Thymus (tissue), 11 donors: ENCODE measurements at regions not wholly inside any gene's neighbourhood (a gene's known extent, or its start where the extent isn't known, plus 50 kb on each side); places are given as distances from the start of the nearest gene placed in this dataset.

Source experiments
- DNase-seq, 9 donors: peaks; one replicate each; pipeline ENCODE4 v3.0.0-alpha.2; 2013; ENCODE audit warnings: low spot score in 9 of 9, low read depth in 6 of 9, missing footprints in 1 of 9
- H3K27ac ChIP-seq, 2 donors: one replicate each; pipeline ENCODE4 v1.5.1; 2013; ENCODE audit warnings: control low read depth in 1 of 2, low read depth in 1 of 2, low read length in 1 of 2, mild to moderate bottlenecking in 1 of 2, moderate library complexity in 1 of 2
- H3K27me3 ChIP-seq, 2 donors: one replicate each; pipeline ENCODE4 v1.5.1; 2013; ENCODE audit warnings: low read length in 1 of 2; ENCODE audit not compliant: control insufficient read depth in 2 of 2, insufficient read depth in 1 of 2
- H3K36me3 ChIP-seq, 2 donors: one replicate each; pipeline ENCODE4 v1.5.1; 2013; ENCODE audit warnings: low read length in 1 of 2, mild to moderate bottlenecking in 1 of 2, moderate library complexity in 1 of 2; ENCODE audit not compliant: control insufficient read depth in 2 of 2, insufficient read depth in 2 of 2
- H3K4me1 ChIP-seq, 2 donors: one replicate each; pipeline ENCODE4 v1.5.1; 2013; ENCODE audit warnings: low read length in 2 of 2; ENCODE audit not compliant: control insufficient read depth in 2 of 2, insufficient read depth in 2 of 2
- H3K4me3 ChIP-seq, 2 donors: one replicate each; pipeline ENCODE4 v1.5.1; 2013; ENCODE audit warnings: low read length in 2 of 2, control low read depth in 1 of 2, mild to moderate bottlenecking in 1 of 2
- H3K9me3 ChIP-seq, 2 donors: one replicate each; pipeline ENCODE4 v1.5.1; 2013; ENCODE audit warnings: low read length in 1 of 2, mild to moderate bottlenecking in 1 of 2; ENCODE audit not compliant: control insufficient read depth in 2 of 2, insufficient read depth in 1 of 2
- WGBS: extraction: QIAGEN DNeasy Blood & Tissue Kit; methylation state at CpG from one replicate; pipeline ENCODE4 v1.1.7; 2013; 5-methylcytosine and 5-hydroxymethylcytosine counted together
- donor health status: healthy.

DNA sequence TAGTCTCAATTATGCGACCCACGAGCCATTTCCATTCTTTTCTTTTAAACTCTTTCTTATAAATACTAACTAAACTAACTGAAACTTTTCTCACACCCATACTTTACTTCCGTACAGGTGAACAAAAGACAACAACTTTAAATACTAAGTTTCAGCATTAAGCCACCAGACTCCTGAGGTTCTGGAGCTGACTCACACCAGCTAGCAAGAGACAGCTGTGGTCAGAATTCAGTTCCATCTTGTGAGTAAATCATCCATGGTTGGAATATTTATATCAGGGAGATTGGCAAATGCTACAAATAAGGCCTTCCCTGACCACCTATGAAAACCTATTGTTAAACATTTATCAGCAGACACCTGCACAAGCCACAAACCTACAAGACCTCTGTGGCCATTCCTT lies 897.0 kb downstream of the EFNB2 start:
- no peaks in the 10 kb centered on the region for H3K36me3 ChIP-seq
- no peak overlapping the region for H3K4me3 ChIP-seq
- H3K4me1 ChIP-seq, result no peaks in the 10 kb centered on the region
- H3K9me3 ChIP-seq, result no peaks in the 10 kb centered on the region
- 96% methylated on average over 3 of the region's 3 CpGs for WGBS
- DNase-seq, result no peak
- H3K27me3 ChIP-seq, result no peaks in the 10 kb centered on the region
- no peak overlapping the region for H3K27ac ChIP-seq

DNA sequence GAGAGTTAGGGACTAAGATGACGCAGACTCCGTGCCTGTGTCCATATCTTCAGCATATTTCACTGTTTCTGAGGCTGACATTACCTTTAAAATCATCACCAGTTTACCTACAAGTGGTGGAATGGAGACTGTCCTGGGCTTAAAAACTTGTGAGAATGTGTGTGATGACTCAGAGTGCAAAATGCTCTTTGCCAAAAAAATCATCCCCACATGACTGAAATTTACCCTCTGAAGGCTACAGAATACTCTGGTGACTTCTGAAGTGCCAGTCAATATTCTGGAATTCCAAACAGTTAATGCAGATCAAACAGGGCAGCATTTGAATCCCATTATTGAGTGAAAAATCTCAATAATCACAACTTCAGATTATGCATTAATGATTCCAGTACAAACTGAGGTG lies 901.4 kb downstream of the EFNB2 start:
- Histone ChIP-seq H3K4me3 (no peak overlapping the region), H3K9me3 (no peaks in the 10 kb centered on the region), H3K27me3 (no peaks in the 10 kb centered on the region), H3K4me1 (no peaks in the 10 kb centered on the region), H3K27ac (no peak overlapping the region), H3K36me3 (no peaks in the 10 kb centered on the region)
- 98% methylated on average over 2 of the region's 2 CpGs for WGBS
- DNase-seq, result no peak

DNA sequence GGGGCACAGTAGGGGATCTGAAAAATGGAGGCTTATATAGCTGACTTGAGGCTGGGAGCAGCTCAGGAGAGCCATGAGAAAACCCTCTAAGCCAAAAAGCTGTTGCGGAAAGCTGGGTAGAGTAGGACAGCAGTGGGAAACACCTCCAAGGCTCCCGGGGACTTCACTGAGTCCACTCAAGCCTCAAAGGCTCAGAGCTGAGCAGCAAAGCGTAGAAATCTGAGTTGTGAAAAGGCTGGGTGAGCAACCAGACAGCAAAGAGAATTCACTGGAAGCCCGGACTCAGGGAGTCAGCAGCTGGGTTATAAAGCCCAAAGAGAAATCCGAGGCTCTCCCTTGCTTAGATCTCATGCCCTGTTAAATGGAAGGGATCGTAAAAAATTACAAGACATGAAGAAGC lies 905.0 kb downstream of the EFNB2 start:
- WGBS, result 93% methylated on average over 6 of the region's 6 CpGs
- no peak for DNase-seq
- H3K4me1 ChIP-seq, result no peaks in the 10 kb centered on the region
- no peak overlapping the region for H3K27ac ChIP-seq
- H3K36me3 ChIP-seq, result no peaks in the 10 kb centered on the region
- no peaks in the 10 kb centered on the region for H3K9me3 ChIP-seq
- H3K4me3 ChIP-seq, result no peak overlapping the region
- H3K27me3 ChIP-seq, result no peaks in the 10 kb centered on the region

DNA sequence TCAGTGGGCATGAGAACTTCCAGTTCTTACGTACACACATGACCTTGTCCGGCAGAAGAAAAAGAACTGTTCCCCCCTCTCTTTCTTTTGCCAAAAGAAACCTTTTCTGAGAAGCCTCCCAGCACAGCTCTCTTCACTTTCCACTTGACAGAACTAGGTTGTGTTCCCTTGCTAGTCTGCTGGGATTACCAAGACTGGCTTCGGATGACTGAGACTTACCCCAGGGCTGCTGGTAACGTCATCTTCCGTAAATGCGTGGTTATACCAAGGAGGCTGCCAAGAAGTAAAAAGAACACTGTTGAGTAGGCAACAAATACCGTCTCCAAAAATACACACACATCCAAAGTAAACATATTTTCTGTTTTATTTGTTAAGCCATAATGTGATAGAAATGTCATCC lies 908.2 kb downstream of the EFNB2 start:
- Histone ChIP-seq H3K27me3 (no peaks in the 10 kb centered on the region), H3K9me3 (no peaks in the 10 kb centered on the region), H3K4me3 (no peak overlapping the region), H3K36me3 (no peaks in the 10 kb centered on the region), H3K27ac (no peak overlapping the region), H3K4me1 (no peaks in the 10 kb centered on the region)
- DNase-seq, result no peak
- WGBS, result 93% methylated on average over 7 of the region's 7 CpGs

DNA sequence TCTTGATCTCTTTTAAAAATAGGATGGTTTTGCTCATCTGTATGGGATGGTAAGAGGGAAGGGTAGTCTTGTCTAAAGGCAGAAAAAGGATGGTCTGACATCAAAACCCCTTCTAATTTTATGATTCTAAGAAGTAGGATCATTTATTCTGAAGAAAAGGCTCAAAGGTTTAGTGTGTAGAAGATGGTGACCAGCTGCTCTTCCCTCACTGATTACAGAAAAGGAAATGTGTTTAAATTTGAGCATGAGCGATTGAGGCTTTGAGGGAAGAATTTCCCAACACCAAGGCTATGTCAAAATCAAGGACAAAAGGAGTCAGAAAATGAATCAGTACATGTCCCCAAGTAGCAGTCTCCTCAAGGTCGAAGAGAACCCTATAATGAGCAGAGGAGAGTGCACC lies 909.8 kb downstream of the EFNB2 start:
- Histone ChIP-seq H3K27me3 (no peaks in the 10 kb centered on the region), H3K36me3 (no peaks in the 10 kb centered on the region), H3K27ac (no peak overlapping the region), H3K9me3 (no peaks in the 10 kb centered on the region), H3K4me1 (no peaks in the 10 kb centered on the region), H3K4me3 (no peak overlapping the region)
- 85% methylated on average over 2 of the region's 2 CpGs for WGBS
- DNase-seq, result no peak

DNA sequence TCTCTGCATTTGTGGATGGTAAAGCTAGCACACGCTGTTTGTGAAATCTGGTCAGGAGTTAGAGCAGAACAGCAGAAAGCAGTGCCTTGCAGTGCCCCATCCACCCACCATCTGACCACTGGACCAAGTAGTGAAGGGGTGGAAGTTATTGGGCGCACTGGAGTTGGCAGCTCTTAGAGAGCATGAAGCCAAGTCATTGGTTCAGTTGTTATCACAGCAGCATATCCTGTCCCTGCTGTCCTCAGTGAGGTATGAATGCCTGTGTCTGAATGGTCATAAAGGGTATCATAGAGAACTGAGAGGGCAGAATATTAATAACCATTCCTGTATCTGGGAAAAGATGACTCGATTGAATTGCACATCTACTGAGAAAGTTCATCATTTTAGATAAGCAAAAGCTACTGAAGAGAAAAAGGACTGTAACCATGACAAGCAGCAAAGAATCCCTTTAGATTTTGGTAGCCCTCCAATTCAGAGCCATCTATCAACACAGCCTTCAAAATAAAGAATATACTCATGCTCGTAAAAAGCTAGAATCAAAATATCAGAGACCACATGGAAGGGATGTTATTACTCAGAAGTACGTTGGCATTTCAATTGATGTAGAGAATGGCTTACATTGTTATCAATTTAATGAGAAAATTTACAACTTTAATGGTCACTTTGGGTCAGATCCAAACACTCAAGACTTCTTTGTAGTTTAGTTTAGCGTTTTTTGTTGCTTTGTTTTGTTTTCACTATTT lies 919.0 kb downstream of the EFNB2 start:
- Histone ChIP-seq H3K27ac (no peak overlapping the region), H3K36me3 (no peaks in the 10 kb centered on the region), H3K4me3 (no peak overlapping the region), H3K9me3 (no peaks in the 10 kb centered on the region), H3K27me3 (no peaks in the 10 kb centered on the region), H3K4me1 (no peaks in the 10 kb centered on the region)
- WGBS, result 97% methylated on average over 6 of the region's 6 CpGs
- DNase-seq, result no peak

DNA sequence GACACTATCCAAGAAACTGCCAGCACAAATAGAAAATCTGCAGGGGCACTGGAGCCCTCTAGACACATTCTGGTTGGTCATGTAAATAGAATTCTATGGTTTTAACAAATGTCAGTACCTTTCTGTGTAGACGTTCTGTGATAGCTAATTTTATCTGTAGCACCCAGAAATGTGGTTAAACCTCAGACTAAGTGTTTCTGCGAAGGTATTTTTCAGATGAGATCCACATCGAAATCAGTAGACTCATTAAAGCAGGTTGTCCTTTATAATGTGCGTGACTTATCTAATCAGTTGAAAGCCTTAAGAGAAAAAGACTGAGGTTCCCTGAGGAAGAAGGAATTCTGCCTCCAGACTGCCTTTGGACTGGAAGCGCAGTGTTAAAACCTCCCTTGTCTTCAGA lies 922.9 kb downstream of the EFNB2 start:
- DNase-seq, result no peak
- Histone ChIP-seq H3K4me3 (no peak overlapping the region), H3K27me3 (no peaks in the 10 kb centered on the region), H3K4me1 (no peaks in the 10 kb centered on the region), H3K27ac (no peak overlapping the region), H3K9me3 (no peaks in the 10 kb centered on the region), H3K36me3 (no peaks in the 10 kb centered on the region)
- 88% methylated on average over 5 of the region's 5 CpGs for WGBS

DNA sequence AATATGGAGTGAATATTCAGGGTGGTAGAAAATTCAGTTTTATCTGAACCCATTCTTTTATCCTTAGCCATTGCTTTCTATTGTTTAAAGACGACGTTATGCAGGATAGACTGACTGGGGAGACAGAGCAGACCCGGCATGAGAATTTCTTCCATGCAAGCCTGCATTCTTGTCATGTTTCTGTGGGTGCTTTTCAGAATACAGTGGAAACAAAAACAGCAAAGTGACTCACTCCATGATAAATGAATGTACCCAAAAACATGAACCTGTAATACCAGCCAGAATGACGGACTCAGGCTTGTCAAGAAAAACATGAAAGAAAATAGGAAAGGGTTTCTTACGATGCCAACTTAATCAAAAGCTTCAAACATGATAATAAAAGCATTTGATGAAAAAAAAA lies 924.0 kb downstream of the EFNB2 start:
- no peak overlapping the region for H3K27ac ChIP-seq
- no peaks in the 10 kb centered on the region for H3K9me3 ChIP-seq

DNA sequence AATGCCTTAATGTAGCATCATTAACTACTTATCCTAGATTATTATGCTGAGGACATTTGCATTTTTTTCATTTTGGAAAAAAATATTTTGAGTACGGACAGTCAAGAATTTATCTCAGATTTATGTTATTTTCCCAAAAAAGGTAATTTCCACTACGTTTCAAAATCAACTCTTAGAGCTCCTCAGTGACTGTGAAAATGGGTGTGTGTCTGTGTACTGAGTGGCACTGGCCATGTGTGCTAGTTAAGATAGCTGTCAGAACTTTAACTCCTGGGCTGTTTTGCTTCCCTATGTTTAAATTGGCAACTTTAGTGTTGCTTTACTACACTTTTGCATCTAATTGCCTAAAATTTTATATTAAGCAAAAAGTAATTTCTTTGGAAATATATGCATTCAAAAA lies 927.4 kb downstream of the EFNB2 start:
- Histone ChIP-seq H3K9me3 (no peaks in the 10 kb centered on the region), H3K27ac (no peak overlapping the region), H3K4me1 (no peaks in the 10 kb centered on the region), H3K27me3 (no peaks in the 10 kb centered on the region), H3K36me3 (no peaks in the 10 kb centered on the region), H3K4me3 (no peak overlapping the region)
- 69% methylated on average over 2 of the region's 2 CpGs for WGBS
- no peak for DNase-seq

More for the DNA sequence above, 924.0 kb downstream of the EFNB2 start:
- Histone ChIP-seq H3K4me3 (no peak overlapping the region), H3K27me3 (no peaks in the 10 kb centered on the region), H3K36me3 (no peaks in the 10 kb centered on the region), H3K4me1 (no peaks in the 10 kb centered on the region)
- WGBS, result 62% methylated on average over 5 of the region's 5 CpGs
- DNase-seq, result no peak
